LoVo (cell line): ENCODE measurements at regions not wholly inside any gene's neighbourhood (a gene's known extent, or its start where the extent isn't known, plus 50 kb on each side); places are given as distances from the start of the nearest gene placed in this dataset.
"Not testable (repeated sequence)": the region's sequence is repeated elsewhere in the genome, so short reads cannot be mapped to it uniquely, and the experiment has no call there.

Experiments used
- DNase-seq: peaks from one replicate; pipeline ENCODE4 v3.0.0-alpha.2; 2016; ENCODE audit warnings: low spot score

DNA sequence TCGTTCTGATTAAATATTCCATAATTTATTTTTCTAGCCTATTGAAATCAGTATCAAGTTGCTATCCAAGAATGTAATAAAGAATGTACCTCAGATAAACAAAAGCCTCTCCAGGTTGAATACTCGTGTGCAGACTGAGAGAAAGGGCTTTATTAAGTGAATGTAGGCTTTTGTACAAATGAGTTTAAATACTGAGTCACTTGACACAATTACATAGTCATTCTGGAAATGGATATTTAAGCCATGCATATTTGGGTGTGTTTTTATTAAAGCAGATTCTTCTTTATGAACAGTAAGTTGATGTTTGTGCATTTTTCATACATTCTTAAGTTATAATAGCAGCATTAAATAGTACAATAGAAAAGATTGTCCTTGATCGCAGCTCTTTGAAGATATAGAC, 139.8 kb upstream of the GK2 start:
- DNase-seq: no peak

DNA sequence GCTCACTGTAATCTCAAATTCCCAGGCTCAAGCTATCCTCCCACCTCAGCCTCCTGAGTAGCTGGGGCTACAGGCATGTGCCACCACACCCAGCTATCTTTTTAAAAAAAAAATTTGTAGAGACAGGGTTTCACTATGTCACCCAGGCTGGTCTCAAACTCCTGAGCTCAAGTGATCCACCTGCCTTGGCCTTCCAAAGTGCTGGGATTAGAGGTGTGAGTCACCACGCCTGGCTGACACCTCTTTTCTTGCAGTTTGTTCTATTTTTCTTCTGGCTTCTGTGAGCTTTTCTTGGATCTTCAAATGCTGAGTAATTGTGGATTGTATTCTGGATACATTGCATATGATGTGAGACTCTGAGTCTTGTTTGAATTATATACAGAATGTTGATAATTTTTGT, 137.3 kb upstream of the GK2 start:
- not testable (repeated sequence) for DNase-seq

DNA sequence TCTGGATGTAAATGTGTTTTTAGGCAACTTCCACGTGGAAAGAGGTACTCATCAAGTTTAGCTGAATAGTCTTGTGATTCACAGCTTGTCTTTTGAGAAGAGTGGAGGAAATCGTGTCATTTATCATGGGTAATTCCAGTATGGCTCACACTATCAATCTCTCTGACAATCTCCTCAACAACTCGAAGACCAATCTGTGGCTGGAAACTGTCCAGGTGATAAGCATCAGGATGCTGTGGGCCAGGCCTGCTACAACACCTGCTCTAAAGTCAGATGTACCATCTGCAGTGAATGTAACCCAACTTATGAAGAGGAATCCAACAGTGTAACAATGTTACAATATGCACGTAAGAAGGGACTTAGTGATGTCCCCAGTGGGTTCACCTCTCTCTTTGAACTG, 132.1 kb upstream of the GK2 start:
- no peak for DNase-seq

DNA sequence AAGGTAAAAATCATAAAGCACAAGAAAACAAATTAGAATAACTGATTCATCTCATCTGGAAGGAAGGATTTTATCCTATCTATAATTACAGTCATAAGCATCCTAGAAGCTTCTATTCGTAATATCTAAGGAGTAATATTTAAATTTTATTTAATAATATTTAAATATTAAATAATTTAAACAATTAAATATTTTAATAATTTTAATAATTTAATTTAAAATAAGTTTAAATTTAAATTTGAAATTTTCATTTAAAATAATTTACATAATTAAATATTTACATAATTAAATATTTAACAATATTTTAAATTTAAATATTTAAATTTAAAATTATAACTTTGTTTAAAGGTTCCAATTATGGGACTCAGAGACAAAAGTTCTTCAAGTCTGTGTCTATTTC, 127.5 kb upstream of the GK2 start:
- DNase-seq: no peak

DNA sequence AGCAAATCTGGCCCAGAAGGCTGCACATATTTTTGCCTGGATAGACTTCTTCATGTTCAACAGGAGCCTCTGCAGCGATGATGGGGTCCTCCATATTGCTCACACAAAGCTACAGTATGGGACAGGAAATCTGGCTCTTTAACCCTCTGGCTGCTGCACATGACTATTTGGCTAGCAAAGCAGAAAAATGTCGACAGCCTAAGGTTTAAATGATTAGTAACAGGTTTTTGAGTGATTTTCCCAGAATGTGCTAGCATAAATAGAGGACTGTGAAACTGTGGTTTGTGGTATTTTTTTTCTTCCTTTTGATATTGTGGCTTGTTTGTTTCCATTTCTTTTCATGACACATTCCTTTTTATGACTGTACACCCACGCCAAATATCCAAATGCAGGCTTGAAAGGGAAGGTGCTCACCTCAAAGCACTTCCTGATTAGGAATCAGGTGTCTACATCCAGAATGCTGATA, 120.2 kb upstream of the GK2 start:
- no peak for DNase-seq

DNA sequence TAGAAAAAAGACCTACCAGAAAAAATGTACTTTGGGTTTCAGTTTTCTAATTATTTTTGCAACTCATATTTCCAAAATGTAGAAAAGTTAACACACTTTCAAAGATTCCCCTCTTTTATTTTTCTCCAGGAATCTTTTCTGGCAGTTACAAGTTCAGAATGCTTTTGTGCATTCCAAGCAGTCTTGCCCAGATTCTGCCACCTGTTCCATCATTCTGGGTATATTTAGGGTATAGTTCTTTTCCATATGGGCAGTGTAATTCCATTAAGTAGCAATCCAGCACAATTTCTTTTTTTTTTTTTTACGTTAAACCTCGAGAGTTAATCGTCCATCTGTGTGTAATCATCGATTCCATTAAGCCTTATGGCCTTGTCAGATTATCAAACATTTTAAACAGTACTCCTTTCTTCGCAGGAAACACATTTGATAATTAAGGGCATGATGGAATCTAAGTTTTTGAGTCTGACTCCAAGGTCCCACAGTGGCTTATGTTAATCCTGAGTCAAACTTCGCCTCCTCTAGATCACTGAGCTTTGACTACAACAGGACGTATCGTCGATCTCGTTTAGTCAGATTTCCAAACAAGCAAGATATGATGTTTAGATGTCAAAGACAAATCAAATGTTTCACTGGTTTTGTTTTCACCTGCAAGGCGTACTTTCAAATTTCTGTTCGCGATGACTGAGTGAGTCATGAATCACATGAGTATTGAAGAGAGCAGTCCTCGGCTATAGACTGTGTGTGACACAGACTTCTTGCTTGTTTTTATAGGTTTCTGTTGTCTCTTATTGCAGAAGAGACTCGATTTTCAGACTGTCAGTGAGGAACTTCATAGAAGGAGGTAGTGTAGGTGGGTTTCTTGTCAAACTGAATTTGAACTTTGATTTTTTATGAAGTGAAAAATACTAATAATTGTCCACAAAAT, 118.9 kb upstream of the GK2 start:
- no peak for DNase-seq

DNA sequence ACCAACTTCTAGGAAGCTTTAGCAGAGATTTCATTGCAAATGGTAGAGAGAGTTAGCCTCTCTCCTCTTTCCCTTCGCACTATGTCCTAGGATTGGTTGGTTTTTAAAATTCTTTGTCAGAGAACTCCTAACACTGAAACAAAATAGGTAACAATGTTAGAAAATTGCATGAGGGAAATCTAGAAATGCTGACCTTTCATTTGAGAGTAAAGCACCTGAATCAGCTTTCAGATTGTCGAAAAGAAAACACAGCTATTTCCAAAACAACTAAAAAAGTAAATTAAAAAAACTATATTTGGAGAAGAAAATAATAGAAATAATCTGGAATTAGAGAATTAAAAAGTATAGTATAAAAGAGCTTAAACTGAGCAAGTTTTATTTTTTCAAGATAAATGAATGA, 108.1 kb upstream of the GK2 start:
- DNase-seq: no peak

DNA sequence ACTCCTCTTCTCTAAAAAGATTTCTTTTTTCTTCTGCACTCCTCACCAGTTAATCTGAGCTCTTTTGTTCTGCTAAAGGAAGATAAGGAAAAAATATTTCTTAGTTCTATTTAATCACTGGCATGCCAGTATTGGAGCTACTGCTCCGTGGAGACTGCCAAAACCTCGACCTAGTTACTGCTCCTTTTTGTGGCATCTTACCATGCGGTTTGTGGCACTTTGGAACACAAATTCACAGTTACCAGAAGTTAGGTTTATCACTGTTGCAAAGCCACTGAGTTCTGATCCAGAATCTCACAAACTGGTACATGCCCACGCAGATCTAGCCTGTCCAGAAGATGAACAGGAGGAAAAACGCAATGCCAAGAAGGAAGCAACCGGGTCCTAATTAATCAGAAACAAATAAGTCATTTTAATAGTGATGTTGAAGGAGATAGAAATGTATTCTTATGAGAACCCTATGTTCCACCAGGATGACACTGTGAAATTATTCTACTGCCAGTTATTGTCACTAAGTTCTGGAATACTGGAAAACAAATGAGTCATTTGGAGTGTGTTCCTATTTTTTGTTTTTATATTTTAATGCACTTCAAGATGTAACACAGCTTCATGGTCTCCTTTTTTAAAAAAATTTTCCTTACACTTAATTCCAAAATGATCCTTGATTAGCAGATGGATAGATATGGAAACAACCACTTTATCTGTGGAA, 106.7 kb upstream of the GK2 start:
- no peak for DNase-seq

DNA sequence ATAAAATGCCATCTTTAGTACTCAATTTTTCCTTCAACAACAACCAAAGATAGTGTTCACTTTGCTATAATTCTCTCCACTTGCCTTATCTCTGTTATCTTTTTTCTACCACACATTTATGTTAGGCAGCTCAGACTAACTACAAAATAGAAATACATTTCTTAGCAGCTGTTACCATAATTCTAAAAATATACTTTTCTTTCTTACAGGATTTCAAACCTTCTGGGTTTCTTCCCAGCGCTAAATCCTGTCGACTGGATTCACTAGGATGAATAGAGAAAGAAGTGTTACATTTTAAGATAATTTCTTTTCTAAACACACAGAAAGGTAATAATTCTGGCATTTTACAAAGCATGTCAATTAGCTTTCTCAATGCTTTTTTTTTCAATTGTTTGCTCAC, 105.5 kb upstream of the GK2 start:
- DNase-seq: no peak

DNA sequence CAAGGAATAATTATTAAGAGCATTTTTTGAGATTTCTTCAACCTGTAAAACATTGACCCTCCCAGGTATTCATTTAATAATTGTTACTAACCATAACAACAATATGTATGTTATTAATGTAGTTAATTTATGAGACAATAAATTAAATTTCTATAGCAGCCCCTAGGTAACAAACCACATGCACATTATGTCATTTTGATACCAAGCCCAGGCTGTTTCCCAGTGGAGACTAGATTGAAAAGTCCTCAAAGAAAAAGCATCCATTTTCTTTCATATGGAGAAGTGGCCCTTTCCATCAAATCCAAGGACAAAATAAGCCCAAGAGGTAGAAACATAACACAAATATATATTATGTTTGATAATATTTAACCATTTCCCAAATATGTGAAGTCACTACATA, 104.3 kb upstream of the GK2 start:
- DNase-seq: no peak

DNA sequence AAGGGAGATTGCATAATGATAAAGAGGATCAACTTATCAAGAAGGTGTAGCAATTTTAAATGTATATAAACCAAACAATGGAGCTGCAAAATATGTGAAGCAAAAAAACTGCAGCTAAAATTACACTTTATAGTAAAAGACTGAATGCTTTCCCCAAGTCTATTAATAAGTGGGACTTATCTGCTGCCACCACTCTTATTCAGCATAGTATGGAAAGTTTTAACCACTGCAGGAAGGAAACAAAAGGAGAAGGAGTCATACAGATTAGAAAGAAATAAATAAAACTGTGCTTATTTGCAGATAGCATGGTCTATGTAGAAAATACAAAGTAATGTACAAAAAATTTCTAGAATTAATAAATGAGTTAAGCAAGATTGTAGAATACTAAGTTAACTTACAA, 94.1 kb upstream of the GK2 start:
- no peak for DNase-seq

DNA sequence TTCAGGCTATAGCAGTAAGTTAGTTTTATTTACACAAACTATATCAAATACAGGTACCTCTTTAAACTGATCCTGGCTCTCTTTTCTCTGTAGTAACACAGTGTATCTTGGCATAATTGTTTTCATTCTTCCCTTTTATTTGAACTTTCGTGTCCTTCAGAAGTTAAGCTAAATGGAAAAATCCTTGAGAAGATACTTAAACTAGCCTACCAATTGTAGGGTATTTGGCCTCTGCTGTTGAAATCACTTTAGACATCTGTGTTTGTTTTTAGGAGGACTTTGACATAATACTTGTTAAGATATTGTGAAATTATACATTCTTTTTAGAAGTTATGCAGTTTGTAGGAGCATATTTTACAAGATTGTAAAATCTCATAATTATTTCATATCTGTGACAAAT, 90.3 kb upstream of the GK2 start:
- DNase-seq: no peak

DNA sequence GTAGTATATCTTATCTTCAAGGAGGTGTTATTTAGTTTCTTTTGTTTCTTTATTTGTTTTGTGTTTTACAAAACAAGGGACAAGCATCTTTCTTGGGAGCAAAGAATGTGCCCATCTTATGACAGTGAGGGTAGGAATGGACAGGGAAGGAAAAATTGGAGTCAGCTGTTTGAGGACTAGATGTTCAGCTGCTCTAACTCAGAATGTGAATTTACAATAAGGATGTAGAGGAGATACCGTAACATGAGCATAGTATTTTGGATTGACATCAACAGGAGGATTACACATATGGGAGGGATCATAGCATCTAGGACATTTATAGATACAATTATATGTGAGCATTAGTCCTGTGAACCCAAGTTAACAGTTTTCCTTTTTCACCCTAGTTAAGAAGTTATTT, 89.0 kb upstream of the GK2 start:
- no peak for DNase-seq

DNA sequence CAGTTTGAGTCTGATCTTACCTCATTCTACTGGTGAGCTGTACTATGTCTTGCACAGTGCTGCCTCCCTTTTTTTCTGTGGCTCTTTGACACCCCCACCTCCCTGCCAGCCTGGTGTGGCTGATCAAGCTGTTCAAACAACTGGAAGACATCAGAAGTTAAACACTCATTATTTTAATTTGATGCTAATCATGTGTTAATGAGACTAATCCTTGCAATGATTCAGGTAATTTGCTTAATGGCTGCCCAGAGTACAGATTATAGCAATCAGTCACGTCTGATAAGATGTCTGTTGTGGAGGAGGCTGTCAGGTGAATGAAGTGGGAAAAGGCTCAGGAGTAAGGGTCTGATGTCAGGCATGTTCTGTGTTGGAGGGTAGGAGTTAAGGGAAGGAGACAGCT, 87.4 kb upstream of the GK2 start:
- DNase-seq: no peak

DNA sequence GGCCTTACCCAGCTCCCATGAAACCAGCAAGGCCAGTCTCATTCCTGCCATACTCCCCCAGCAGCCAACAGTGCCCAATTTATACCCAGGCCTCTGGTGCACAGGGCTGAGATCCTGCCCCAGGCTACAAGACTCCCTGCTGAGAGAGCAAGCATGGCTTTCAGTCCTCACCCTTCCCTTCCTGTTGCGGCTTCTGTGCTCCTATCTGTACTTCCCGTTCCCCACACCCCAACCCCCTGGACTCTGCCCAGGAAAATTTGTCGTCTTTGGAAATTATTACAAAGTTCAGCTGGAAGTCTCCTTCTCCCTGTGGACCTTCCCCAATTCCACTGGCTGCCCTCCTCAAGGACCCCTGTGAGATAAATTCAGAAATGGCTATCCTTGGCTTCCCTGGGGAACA, 84.1 kb upstream of the GK2 start:
- DNase-seq: no peak

DNA sequence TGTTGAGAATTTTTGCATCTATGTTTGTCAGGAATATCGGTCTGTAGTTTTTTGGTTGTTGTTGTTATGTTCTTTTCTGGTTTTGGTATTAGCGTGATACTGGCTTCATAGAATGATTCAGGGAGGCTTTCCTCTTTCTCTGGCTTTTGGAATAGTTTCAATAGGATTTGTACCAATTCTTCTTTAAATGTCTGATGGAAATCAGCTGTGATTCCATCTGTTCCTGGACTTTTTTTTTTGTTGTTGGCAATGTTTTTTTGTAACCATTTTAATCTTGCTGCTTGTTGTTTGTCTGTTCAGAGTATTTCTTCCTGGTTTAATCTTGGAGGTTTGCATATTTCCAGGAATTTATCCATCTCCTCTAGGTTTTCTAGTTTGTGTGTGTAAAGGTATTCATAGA, 81.5 kb upstream of the GK2 start:
- DNase-seq: no peak

DNA sequence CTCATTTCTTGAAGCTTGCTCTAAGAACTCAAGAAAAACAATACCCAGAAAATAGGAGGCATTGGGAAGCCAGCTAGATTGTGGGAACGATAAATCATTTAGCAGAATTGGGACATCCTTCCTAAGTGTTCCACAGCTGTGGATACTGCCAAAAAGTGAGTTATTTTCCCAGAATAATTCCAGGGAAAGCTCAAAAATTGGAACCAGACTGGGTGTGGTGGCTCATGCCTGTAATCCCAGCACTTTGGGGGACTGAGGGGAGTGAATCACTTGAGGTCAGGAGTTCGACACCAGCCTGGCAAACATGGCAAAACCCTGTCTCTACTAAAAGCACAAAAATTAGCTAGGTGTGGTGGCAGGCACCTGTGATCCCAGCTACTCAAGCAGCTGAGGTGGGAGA, 68.2 kb upstream of the GK2 start:
- DNase-seq: no peak

DNA sequence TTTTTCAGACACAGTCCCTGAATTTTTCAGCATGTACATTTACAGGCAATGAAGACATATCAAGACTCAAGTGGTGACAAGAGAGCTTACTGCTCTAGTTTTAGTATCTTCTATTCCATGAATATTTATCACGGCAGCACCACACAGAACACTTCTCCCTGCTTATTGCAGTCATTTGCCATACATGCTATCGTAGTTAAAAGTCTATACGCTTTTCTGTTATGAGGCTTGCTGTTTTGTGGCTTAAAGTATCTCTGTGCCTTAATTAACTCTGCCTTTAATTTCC, 65.4 kb upstream of the GK2 start:
- no peak for DNase-seq

DNA sequence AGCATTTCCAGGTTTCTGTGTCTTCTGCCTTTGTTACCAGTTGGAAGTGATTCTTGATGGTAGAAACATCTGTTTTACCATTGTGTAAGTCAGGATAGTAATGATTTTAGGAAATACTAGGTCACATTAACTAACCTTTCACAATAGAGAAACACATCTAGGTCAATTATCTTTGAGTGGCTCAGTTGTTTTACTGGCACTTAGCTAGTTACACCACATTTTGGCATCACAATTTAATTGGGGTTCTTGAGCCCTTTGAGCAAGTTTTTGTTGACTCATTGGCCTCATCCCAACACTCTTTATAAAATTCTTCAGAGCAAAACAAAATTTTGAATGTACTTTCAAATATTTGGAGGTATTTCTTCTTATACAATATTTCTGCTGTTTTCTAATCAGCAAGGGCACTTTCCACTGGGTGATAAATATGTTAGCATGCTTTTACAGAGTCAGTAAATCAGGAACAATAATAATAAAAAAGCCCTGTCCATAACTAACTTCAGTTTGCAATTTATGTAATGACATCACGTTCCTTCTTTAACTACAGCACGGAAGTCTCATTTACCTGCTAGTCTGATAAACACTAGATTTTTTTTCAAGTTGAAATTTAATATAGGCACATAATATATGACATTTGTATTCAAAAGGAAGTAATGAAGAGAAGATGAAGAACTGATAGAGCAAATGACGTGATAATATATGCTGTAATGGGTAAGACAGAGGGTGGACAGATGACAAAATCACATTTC, 64.8 kb upstream of the GK2 start:
- DNase-seq: no peak

DNA sequence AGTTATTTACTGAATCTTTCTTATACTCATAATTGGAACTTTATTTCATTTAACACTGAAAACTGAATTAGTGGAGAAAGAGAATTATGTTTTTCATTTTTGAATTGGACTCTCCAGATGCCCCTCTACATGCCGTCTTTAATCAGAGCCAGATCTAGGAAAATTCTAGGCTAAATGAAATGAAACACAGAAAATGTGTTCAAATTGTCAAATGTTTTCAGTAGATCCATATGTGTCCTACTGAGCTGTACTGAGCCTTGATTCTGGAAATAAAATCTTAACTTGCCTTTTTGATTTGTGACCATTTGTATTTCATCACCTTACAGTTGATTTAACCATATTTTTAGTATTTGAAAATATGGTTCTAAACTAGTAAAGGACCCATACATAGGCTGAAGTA, 64.0 kb upstream of the GK2 start:
- no peak for DNase-seq

DNA sequence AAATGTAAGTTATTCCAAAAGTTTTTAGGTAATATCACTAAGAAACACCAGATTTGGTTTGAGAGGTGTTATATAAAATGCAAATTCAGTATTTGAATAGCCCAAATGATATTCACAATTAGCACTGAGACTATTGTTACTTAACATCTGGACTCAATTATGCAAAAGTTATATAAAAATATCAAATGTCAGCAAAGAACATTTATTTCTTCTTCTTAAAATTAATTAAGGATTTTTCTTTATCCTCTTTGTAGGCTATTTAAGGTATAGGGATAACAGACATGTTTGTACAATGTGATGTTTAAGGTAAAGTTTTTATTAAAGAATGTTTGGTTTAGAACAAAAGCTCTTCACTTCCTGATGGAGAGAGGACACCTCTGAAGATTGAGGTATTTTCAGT, 63.3 kb upstream of the GK2 start:
- DNase-seq: no peak

DNA sequence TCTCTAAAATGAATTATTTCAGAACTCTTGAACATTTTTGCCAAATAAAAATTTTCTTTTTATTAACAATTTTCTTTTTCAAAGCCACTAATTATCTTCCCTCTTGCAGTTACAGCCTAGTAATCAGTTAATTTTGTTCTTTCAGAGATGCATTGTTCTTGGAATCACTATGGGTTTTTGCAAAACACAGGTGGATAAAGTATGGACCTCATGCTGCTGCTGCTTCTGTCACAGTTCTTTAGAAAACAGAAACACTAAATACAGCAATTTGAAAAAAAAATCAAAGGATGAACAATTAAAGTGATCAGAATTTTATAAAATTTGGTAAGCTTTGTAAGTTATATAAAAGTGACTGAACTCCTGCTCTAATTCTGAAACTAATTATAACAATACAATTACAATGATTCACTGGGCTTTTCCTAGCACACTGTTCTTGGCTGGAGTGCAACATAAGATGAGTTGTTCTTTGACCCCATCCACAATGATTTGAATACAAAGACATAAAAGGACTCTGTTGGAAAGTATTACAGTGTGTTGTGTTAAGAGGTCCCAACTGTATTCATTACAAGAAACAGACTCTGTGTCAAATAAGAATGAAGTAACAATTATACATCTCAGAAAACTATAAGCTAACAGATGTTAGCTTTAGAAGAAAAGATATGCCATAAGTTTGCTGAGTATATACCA, 59.4 kb upstream of the GK2 start:
- no peak for DNase-seq

DNA sequence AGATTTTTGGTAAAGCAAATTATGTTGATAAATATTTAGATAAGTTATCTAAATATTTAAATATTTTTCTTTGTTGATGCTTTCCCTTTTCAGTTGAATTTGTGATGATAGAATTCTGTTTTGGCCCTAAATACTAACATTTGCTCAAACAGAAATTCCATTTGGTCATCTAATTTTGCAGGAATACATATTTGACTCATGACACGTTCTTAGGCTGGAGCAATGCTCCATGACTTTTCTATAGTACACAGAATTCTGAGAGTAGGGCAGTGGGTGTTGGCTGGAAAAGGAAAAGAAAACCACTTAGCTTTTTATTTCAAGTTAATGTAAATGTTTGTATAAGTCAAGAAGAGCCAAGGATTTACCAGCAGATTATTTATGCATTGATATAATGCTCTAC, 58.6 kb upstream of the GK2 start:
- no peak for DNase-seq
